Panc1 (cell line): ENCODE measurements at regions not wholly inside any gene's neighbourhood (a gene's known extent, or its start where the extent isn't known, plus 50 kb on each side); places are given as distances from the start of the nearest gene placed in this dataset.

Experiments
- ATAC-seq: fragments of 200-7000 bp; cut with Tn5 transposase; 2 replicates; pipeline ENCODE4 v1.9.1; 2020; ENCODE audit warnings: mild to moderate bottlenecking, moderate library complexity
- BruUV-seq: library from RNA; stranded (reverse); fragments of 400-500 nt; replicated peaks from 2 replicates; lab custom pipeline; 2021; lab: Mats Ljungman, UMichigan
- CTCF ChIA-PET: fragments of 300-600 bp; sonication (Branson Sonifier 250); formaldehyde crosslinking; loops from one replicate; lab custom pipeline; 2022; ENCODE audit warnings: antibody characterized with exemption; lab: Charles Lee
- POLR2A ChIA-PET: fragments of 300-600 bp; sonication (Branson Sonifier 250); formaldehyde crosslinking; loops from one replicate; lab custom pipeline; 2022; ENCODE audit warnings: antibody characterized with exemption; lab: Charles Lee
- DNase-seq: peaks from one replicate; pipeline ENCODE4 v3.0.0-alpha.2; 2010; ENCODE audit warnings: low read depth, low spot score
- H3K27ac ChIP-seq: 2 replicates; pipeline ENCODE4 v1.5.1; 2011; ENCODE audit warnings: mild to moderate bottlenecking, low read length, inconsistent platforms
- H3K27me3 ChIP-seq: fragments of 200-500 bp; sonication (Bioruptor generic); 2 replicates; pipeline ENCODE4 v1.6.0; 2014; ENCODE audit warnings: low read length, inconsistent platforms; ENCODE audit not compliant: control insufficient read depth, insufficient read depth
- H3K36me3 ChIP-seq: fragments of 200-500 bp; sonication (Bioruptor generic); 2 replicates; pipeline ENCODE4 v1.5.1; 2014; ENCODE audit warnings: inconsistent platforms, mild to moderate bottlenecking, low read length, moderate library complexity; ENCODE audit not compliant: control insufficient read depth, insufficient read depth
- H3K4me1 ChIP-seq: 2 replicates; pipeline ENCODE4 v1.5.1; 2011; ENCODE audit warnings: inconsistent platforms, mild to moderate bottlenecking, low read length, moderate library complexity; ENCODE audit not compliant: control insufficient read depth, insufficient read depth
- H3K4me3 ChIP-seq, 2 experiments: 2 replicates each; pipeline ENCODE4 v1.5.1; 2011 to 2012; ENCODE audit warnings: low read depth in 2 of 2, low read length in 2 of 2, mild to moderate bottlenecking in 2 of 2, inconsistent platforms in 1 of 2, moderate library complexity in 1 of 2
- H3K9me3 ChIP-seq: fragments of 200-500 bp; sonication (Bioruptor generic); 2 replicates; pipeline ENCODE4 v1.5.1; 2014; ENCODE audit warnings: low read depth, mild to moderate bottlenecking, inconsistent platforms, low read length, moderate library complexity; ENCODE audit not compliant: control insufficient read depth, insufficient read depth
- POLR2AphosphoS5 ChIP-seq: IDR thresholded peaks from 2 replicates; pipeline ENCODE4 v1.6.1; 2012; ENCODE audit warnings: mild to moderate bottlenecking, low read depth, low read length, moderate library complexity
- SIN3A ChIP-seq: IDR thresholded peaks from 2 replicates; pipeline ENCODE4 v1.6.1; 2012; ENCODE audit warnings: low read depth, mild to moderate bottlenecking, low read length, moderate library complexity, borderline replicate concordance; ENCODE audit not compliant: insufficient read depth
- TCF7L2 ChIP-seq: IDR thresholded peaks from 2 replicates; pipeline ENCODE4 v1.6.1; 2011; ENCODE audit warnings: mild to moderate bottlenecking, low read depth, low read length, inconsistent platforms
- in situ Hi-C: cut with HindIII; loops from 2 replicates; pipeline ENCODE4 v1.10.0; 2016; ENCODE audit warnings: low sequenced_read_pairs, low pct_unique_long_range_greater_than_20kb
- intact Hi-C: fragments of 100-400 bp; cut with micrococcal nuclease; formaldehyde crosslinking; loops from one replicate; pipeline ENCODE4 v1.10.0; 2022; ENCODE audit not compliant: unreplicated experiment
- TF ChIP-seq, protein P1 (sequence below): fragments of 450-650 bp; IDR thresholded peaks from 2 replicates; pipeline ENCODE4 v1.5.1; 2017; ENCODE audit warnings: mild to moderate bottlenecking
- TF ChIP-seq, protein P2 (sequence below), 2 experiments: IDR thresholded peaks; 2 replicates each; pipeline ENCODE4 v1.6.1; 2011 to 2012; ENCODE audit warnings: low read depth in 2 of 2, control low read depth in 1 of 2, low read length in 1 of 2, mild to moderate bottlenecking in 1 of 2, moderate library complexity in 1 of 2; ENCODE audit not compliant: insufficient read depth in 1 of 2

DNA sequence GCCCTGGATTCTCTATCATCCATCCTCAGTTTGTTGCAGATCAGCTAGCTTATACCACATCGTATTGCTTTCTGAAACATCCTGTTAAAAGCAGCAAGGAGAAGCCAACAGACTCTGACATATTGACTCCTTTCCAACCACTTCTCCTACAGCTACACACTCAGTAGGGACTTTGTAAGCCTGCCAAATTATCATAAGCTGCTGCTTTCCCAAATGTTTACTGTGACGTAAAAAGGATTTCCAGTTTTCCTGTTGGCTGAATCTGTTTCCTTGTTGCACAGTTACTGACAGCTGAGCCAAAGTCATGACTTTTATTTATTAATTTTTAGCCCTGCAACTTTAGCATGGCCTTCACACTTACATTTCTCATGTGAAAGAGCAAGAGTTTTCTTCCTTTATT is 294.3 kb downstream of the KCNJ3 start:
- H3K27me3 ChIP-seq: no peaks in the 10 kb centered on the region
- CTCF ChIA-PET: no interaction called here
- H3K9me3 ChIP-seq: no peaks in the 10 kb centered on the region
- no peak overlapping the region for H3K4me3 ChIP-seq
- no TSS peak for BruUV-seq
- POLR2A ChIA-PET: no interaction called here
- intact Hi-C loops (no loop called here), in situ Hi-C loops (no loop called here)
- no peaks in the 10 kb centered on the region for H3K36me3 ChIP-seq
- H3K27ac ChIP-seq: no peak overlapping the region
- ATAC-seq (no peak), DNase-seq (no peak)
- TF ChIP-seq TCF7L2: no peak
- TF ChIP-seq SIN3A: no peak
- TF ChIP-seq, protein P1, sequence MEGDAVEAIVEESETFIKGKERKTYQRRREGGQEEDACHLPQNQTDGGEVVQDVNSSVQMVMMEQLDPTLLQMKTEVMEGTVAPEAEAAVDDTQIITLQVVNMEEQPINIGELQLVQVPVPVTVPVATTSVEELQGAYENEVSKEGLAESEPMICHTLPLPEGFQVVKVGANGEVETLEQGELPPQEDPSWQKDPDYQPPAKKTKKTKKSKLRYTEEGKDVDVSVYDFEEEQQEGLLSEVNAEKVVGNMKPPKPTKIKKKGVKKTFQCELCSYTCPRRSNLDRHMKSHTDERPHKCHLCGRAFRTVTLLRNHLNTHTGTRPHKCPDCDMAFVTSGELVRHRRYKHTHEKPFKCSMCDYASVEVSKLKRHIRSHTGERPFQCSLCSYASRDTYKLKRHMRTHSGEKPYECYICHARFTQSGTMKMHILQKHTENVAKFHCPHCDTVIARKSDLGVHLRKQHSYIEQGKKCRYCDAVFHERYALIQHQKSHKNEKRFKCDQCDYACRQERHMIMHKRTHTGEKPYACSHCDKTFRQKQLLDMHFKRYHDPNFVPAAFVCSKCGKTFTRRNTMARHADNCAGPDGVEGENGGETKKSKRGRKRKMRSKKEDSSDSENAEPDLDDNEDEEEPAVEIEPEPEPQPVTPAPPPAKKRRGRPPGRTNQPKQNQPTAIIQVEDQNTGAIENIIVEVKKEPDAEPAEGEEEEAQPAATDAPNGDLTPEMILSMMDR: no peak
- TF ChIP-seq POLR2AphosphoS5: no peak
- H3K4me1 ChIP-seq: no peaks in the 10 kb centered on the region

DNA sequence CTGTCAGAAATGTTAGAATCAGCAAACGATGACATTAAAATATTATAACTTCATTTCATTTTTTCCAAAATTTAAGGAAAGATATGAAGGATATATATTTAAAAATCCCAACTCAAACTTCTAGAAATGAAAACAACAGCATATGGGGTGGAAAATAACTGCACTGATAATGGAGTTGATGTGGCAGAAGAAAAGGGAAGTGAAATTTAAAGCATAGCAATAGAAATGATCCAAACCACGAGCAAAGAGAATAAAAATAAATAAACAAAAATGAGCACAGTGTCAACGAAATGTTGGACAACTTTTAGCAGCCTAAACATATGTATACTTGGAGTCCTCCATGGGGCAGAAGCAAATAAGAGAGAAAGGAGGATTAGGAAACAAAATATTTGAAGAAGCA is 280.2 kb downstream of the KCNJ3 start:
- no peaks in the 10 kb centered on the region for H3K36me3 ChIP-seq
- no peak overlapping the region for H3K27ac ChIP-seq
- H3K4me1 ChIP-seq: no peaks in the 10 kb centered on the region
- BruUV-seq: no TSS peak
- intact Hi-C loops: no loop called here
- no peak for TF ChIP-seq SIN3A
- no peak for DNase-seq
- H3K9me3 ChIP-seq: no peaks in the 10 kb centered on the region
- in situ Hi-C loops: no loop called here
- no peak for ATAC-seq
- no peak overlapping the region for H3K4me3 ChIP-seq
- CTCF ChIA-PET: no interaction called here
- POLR2A ChIA-PET: no interaction called here
- no peaks in the 10 kb centered on the region for H3K27me3 ChIP-seq

DNA sequence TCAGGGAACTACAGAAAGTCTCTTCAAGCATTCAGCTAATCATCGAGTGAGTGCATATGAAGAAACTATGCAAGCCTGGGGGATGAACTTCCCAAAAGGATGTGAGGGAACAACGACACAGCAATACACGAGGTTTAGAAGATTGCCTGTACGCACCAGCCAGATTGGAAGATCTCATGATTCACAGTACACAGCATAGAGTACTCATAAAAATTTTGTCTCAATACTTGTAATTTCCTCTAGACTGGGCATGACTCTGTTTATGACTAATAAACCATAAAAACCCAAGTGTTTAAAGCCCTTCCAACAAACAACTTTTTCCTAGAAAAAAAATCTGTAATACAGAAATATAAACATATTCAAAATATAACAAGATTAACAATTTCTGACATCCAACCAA is 279.7 kb downstream of the KCNJ3 start:
- Histone ChIP-seq H3K9me3 (no peaks in the 10 kb centered on the region), H3K4me3 (no peak overlapping the region), H3K4me1 (no peaks in the 10 kb centered on the region), H3K27me3 (no peaks in the 10 kb centered on the region), H3K27ac (no peak overlapping the region), H3K36me3 (no peaks in the 10 kb centered on the region)
- in situ Hi-C loops (no loop called here), intact Hi-C loops (no loop called here)
- no peak for ATAC-seq
- TF ChIP-seq, protein P1: no peak
- TF ChIP-seq POLR2AphosphoS5 (no peak), TCF7L2 (no peak), SIN3A (no peak)
- TF ChIP-seq, protein P2, sequence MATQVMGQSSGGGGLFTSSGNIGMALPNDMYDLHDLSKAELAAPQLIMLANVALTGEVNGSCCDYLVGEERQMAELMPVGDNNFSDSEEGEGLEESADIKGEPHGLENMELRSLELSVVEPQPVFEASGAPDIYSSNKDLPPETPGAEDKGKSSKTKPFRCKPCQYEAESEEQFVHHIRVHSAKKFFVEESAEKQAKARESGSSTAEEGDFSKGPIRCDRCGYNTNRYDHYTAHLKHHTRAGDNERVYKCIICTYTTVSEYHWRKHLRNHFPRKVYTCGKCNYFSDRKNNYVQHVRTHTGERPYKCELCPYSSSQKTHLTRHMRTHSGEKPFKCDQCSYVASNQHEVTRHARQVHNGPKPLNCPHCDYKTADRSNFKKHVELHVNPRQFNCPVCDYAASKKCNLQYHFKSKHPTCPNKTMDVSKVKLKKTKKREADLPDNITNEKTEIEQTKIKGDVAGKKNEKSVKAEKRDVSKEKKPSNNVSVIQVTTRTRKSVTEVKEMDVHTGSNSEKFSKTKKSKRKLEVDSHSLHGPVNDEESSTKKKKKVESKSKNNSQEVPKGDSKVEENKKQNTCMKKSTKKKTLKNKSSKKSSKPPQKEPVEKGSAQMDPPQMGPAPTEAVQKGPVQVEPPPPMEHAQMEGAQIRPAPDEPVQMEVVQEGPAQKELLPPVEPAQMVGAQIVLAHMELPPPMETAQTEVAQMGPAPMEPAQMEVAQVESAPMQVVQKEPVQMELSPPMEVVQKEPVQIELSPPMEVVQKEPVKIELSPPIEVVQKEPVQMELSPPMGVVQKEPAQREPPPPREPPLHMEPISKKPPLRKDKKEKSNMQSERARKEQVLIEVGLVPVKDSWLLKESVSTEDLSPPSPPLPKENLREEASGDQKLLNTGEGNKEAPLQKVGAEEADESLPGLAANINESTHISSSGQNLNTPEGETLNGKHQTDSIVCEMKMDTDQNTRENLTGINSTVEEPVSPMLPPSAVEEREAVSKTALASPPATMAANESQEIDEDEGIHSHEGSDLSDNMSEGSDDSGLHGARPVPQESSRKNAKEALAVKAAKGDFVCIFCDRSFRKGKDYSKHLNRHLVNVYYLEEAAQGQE (IDR thresholded peaks at IDR 0.05; ENCODE audit: insufficient read depth in 1 of 2, low read depth in 2 of 2, low read length in 1 of 2): no peak
- CTCF ChIA-PET: no interaction called here
- POLR2A ChIA-PET: no interaction called here
- DNase-seq: no peak
- no TSS peak for BruUV-seq
